ENCODE measurements at regions not wholly inside any gene's neighbourhood (a gene's known extent, or its start where the extent isn't known, plus 50 kb on each side); places are given as distances from the start of the nearest gene placed in this dataset.

GRCh38 chr15:70281811-70282307 lies 184.1 kb upstream of the TLE3 start:
- H3K27me3 ChIP-seq (replicated peaks in 1 of 4; ENCODE audit: control insufficient read depth in 3 of 4, extremely low read depth in 1 of 4, insufficient read depth in 3 of 4, low read length in 3 of 4): no peaks in the 10 kb centered on the region
- no peak overlapping the region for H3K4me3 ChIP-seq (ENCODE audit: extremely low read depth in 1 of 4, insufficient read depth in 2 of 4, low read depth in 3 of 4, low read length in 4 of 4)
- H4K91ac ChIP-seq (replicated peaks; ENCODE audit: insufficient read length, low read length): no peak overlapping the region
- H4K8ac ChIP-seq (ENCODE audit: extremely low read depth, insufficient read depth, low read length): no peak overlapping the region
- H3K14ac ChIP-seq (ENCODE audit: insufficient read length): no peak overlapping the region
- H3K79me2 ChIP-seq (ENCODE audit: control insufficient read depth in 1 of 2, insufficient read depth in 2 of 2, low read length in 2 of 2): no peaks in the 10 kb centered on the region
- no peak overlapping the region for H3K18ac ChIP-seq (ENCODE audit: extremely low read depth, low read length)
- H2BK12ac ChIP-seq (ENCODE audit: low read depth, low read length): no peak overlapping the region
- FAIRE-seq (no peak), DNase-seq (ENCODE audit: low read depth in 1 of 2, low spot score in 2 of 2) (no peak)
- H4K20me1 ChIP-seq (replicated peaks in 1 of 2; ENCODE audit: control insufficient read depth in 1 of 2, insufficient read depth in 2 of 2, low read length in 2 of 2): peaks cover 0 to 3% of the 10 kb centered on the region in 2 experiments
- H3K23ac ChIP-seq (ENCODE audit: insufficient read length): no peak overlapping the region
- H4K5ac ChIP-seq (ENCODE audit: insufficient read length, low read depth, low read length): no peak overlapping the region
- H3K23me2 ChIP-seq (ENCODE audit: low read depth, low read length): peaks cover 10% of the 10 kb centered on the region; the same call in 1 of the 2 replicates
- WGBS, 2 experiments (ENCODE audit: extremely low coverage in 1 of 2, insufficient coverage in 1 of 2, insufficient read length in 1 of 2, insufficient replicate concordance in 2 of 2, low coverage in 1 of 2, low lambda C conversion rate in 2 of 2, missing lambda C conversion rate in 1 of 2): 87% methylated on average over 4 of the region's 4 CpGs; no CpG with 5 or more reads in 1 of the 2 experiments
- POLR2A ChIA-PET (ENCODE audit: partially characterized antibody): interaction anchor here (0.6 kb wide), 1 partner anchor 184 kb away, joined by 3 read pairs; the partner anchor contains the start of gene TLE3
- no peak overlapping the region for H3K56ac ChIP-seq (replicated peaks; ENCODE audit: insufficient read length, low read depth, low read length)
- CTCF ChIA-PET (ENCODE audit: partially characterized antibody): interaction anchor here (0.6 kb wide), 1 partner anchor 8 kb away, joined by 3 read pairs; no protein-coding TSS in a partner anchor
- H3K9ac ChIP-seq (replicated peaks in 1 of 4; ENCODE audit: extremely low read depth in 1 of 4, low read depth in 3 of 4, low read length in 3 of 4): no peak overlapping the region
- H2BK120ac ChIP-seq (replicated peaks; ENCODE audit: low read depth, low read length): no peak overlapping the region
- no peak overlapping the region for H2BK20ac ChIP-seq (ENCODE audit: low read length)
- H3K4me2 ChIP-seq (ENCODE audit: insufficient read depth in 1 of 2, low read depth in 2 of 2, low read length in 2 of 2): no peak overlapping the region
- H2AK5ac ChIP-seq (ENCODE audit: low read depth, low read length): no peak overlapping the region
- no peak overlapping the region for H3K4ac ChIP-seq (replicated peaks; ENCODE audit: insufficient read length, low read depth, low read length)
- H3K36me3 ChIP-seq (ENCODE audit: control insufficient read depth in 2 of 4, insufficient read depth in 4 of 4, low read length in 3 of 4): no peaks in the 10 kb centered on the region
- H3K79me1 ChIP-seq (ENCODE audit: low read depth, low read length): no peaks in the 10 kb centered on the region
- H2AFZ ChIP-seq (ENCODE audit: low read length): no peak overlapping the region
- no peaks in the 10 kb centered on the region for H3K9me3 ChIP-seq (ENCODE audit: insufficient read depth in 2 of 2, low read depth in 1 of 2, low read length in 1 of 2)
- H2BK15ac ChIP-seq (ENCODE audit: low read length): 0 out of 2 replicates have a peak overlapping the region, but pooled peaks have one; percentile 18
- H3K27ac ChIP-seq (ENCODE audit: low read depth, low read length): no peak overlapping the region
- TF ChIP-seq TAF7 (optimal IDR thresholded peaks at IDR 0.05; ENCODE audit: borderline replicate concordance, low read depth, low read length) (no peak), YY1 (IDR thresholded peaks at IDR 0.05; ENCODE audit: low read depth, low read length) (no peak), CREB1 (IDR thresholded peaks at IDR 0.05) (no peak), RAD21 (IDR thresholded peaks at IDR 0.05 in 1 of 2, conservative IDR thresholded peaks at IDR 0.05 in 1 of 2; ENCODE audit: low read depth in 2 of 2, low read length in 2 of 2) (no peak), JUND (IDR thresholded peaks at IDR 0.05; ENCODE audit: low read length) (no peak), NANOG (IDR thresholded peaks at IDR 0.05; ENCODE audit: insufficient read depth, low read depth, low read length, poor library complexity, severe bottlenecking) (no peak), KDM1A (IDR thresholded peaks at IDR 0.05; ENCODE audit: borderline replicate concordance, low read length) (no peak), JUN (IDR thresholded peaks at IDR 0.05; ENCODE audit: low read depth, low read length) (no peak)
- no peak overlapping the region for H2BK5ac ChIP-seq (ENCODE audit: low read depth, low read length)
- H3K4me1 ChIP-seq (replicated peaks in 1 of 4; ENCODE audit: control insufficient read depth in 3 of 4, insufficient read depth in 4 of 4, low read length in 3 of 4): peaks cover 0 to 5% (median 2%) of the 10 kb centered on the region in 4 experiments; a peak in 4 of 7 replicates

All from H1 (cell line).